GM19397 (cell line): ENCODE measurements at regions not wholly inside any gene's neighbourhood (a gene's known extent, or its start where the extent isn't known, plus 50 kb on each side); places are given as distances from the start of the nearest gene placed in this dataset.
"Not testable (repeated sequence)": the region's sequence is repeated elsewhere in the genome, so short reads cannot be mapped to it uniquely, and the experiment has no call there.

Experiments used
- ATAC-seq: cut with Tn5 transposase; IDR thresholded peaks from one replicate; pipeline ENCODE4 v1.9.1; 2021; ENCODE audit warnings: mild to moderate bottlenecking, moderate library complexity; ENCODE audit not compliant: unreplicated experiment

GRCh38 chr12:25615119-25615518, 62.0 kb upstream of the LMNTD1 start:
- no peak for ATAC-seq

DNA sequence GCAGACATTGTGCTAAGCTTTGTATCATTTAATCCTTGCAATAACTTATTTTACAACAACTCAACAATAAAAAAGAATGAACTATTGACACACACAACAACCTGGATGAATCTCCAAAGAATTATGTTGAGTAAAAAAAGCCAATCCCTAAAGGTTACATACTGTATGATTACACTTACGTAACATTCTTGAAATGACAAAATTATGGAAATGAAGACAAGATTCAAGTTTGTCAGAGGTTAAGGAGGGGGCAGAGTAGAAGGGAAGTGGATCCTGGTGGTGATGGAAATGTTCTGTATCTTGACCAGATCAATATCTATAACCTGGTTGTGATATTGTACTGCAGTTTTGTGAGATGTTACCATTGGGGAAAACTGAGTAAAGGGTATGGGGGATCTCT, 63.2 kb upstream of the LMNTD1 start:
- no peak for ATAC-seq

DNA sequence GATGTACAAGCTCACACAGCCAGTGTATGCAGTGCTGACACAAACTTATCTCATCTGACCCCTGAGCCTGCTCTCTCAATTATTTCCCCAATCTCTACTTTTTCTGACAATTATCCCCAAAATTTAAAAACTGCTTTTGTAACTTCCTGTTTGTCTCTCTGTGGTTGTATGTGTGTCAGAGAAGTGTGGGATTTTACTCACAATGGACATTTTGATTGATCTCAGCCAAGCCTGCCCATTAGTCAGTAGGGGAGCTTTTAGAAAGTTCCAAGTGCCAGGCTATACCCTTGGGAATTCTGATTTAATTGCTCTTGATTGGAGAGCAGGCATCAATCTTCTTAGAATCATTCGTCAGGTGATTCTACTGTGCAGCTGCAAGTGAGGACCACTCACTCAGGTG, 64.9 kb upstream of the LMNTD1 start:
- no peak for ATAC-seq

DNA sequence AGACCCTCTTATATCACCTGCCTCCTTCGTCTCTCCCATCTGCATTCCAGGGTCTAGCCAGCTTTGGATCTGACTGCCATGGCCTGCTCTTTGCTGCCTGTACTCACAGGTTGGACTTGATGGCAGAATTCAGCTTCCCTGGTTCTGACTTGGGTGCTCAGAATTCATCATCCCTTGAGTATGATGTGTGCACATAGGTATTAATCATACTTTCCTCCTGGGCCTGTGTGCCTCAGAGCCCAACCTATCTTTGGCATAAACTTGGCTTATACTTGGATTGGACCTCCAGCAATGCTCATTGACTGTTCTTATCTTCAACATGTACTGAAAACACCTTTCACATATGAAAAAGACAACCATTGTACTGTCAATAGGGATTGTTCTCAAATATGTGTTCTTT, 70.7 kb upstream of the LMNTD1 start:
- ATAC-seq, result no peak

DNA sequence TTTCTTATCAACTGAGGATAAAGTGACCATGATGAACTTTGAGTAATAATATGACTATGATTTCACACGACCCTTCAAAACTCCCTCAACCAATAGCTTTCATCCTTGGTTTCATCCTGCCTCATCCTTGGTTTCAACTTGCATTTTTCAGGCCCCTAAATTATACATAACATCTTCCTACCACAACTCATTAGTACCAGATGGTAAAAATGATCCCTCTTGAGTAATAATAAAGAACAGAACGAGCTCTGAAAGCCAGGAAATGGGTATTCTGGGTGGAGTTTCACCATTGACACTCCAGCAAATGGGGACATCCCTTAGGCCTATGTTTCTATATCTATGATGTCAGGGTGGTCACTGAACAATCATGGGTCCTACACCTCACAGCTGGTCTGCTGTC, 72.1 kb upstream of the LMNTD1 start:
- no peak for ATAC-seq

DNA sequence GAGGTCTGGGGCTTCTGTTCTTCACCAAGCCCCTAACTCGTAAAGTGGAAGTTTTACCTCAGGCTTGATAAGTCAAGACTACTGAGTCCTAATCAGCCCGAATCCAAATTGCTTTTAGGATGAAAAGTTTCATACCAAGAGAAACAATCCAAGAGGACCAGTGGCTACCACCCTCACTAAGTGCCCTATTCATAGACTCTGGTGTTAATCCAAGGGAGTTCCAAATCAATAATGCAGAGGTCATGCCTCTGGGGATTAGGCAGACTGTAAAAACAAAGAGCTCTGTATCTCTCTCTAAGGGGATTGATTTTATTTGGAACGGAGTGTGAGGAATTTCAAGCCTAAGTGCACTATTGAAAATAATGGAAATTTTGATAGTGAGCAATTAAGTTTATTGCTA, 76.3 kb upstream of the LMNTD1 start:
- ATAC-seq, result no peak

DNA sequence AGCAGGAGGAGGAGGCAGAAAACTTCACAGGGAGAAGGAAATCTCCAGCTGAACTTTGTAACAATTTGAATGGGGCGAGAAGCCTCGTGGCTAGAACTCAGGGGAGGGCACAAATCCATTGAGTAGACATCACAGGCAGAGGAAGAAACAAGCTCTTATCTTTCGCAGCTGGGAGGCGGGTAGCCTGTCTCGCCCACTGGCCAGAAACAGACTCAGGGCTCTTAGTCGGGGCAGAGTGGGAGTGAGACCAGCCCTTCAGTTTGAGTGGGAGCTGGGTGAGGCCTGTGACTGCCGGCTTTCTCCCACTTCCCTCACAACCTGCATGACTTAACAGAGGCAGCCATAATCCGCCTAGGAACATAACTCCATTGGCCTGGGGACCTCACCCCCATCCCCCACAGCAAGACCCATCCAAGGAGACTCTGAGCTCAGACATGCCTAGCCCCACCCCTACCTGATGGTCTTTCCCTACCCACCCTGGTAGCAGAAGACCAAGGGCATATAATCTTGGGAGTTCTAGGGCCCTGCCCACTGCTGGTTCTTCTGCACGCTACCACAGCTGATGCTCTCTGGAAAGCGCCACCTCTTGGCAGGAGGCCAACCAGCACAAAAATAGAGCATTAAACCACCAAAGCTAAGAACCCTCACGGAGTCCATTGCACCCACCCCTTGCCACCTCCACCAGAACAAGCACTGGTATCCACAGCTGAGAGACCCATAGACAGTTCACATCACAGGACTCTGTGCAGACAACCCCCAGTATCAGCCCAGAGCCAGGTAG, 77.8 kb upstream of the LMNTD1 start:
- ATAC-seq, result not testable (repeated sequence)

- not testable (repeated sequence) for ATAC-seq
Measured at GRCh38 chr12:25633149-25633548, 80.1 kb upstream of the LMNTD1 start.

- no peak for ATAC-seq
Measured at GRCh38 chr12:25637752-25638151, 84.7 kb upstream of the LMNTD1 start.

DNA sequence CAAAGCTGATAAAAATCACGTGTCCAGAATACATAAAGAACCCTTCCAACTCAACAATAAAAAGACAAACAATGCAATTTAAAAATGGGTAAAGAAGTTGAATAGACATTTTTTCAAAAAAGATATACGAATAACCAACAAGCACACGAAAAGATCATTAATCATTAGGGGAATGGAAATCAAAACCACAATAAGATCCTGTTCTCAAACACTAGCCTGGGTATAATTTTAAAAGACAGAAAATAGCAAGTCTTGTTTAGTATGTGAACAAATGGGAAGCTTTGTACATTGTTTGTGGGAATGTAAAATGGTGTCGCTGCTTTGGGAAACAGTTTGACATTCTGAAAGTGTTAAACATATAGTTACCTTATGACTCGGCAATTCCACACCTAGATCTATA, 86.3 kb upstream of the LMNTD1 start:
- ATAC-seq, result no peak

- ATAC-seq, result no peak
Measured at GRCh38 chr12:25644979-25645378, 91.9 kb upstream of the LMNTD1 start.

- ATAC-seq, result no peak
Measured at GRCh38 chr12:25645427-25645826, 92.3 kb upstream of the LMNTD1 start.

DNA sequence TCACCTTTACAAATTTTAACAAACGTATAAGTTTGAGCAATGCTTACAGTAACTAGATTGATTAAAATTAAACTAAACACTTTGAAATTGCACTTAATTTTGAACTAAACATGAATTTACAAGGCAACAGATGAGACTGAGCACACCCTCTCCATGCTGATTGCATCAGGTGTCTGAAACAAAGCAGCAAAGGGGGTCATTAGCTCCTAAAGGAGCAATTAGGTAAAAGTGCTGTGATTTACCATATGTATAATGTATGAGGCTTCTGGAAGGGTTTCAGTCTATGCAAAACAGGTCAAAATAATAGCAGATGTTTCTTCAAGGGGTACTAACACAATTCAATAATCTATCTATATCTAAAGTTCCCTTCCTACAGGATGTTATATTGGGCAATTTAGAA, 98.8 kb upstream of the LMNTD1 start:
- ATAC-seq, result no peak

- no peak for ATAC-seq
Measured at GRCh38 chr12:25652371-25652770, 99.3 kb upstream of the LMNTD1 start.

DNA sequence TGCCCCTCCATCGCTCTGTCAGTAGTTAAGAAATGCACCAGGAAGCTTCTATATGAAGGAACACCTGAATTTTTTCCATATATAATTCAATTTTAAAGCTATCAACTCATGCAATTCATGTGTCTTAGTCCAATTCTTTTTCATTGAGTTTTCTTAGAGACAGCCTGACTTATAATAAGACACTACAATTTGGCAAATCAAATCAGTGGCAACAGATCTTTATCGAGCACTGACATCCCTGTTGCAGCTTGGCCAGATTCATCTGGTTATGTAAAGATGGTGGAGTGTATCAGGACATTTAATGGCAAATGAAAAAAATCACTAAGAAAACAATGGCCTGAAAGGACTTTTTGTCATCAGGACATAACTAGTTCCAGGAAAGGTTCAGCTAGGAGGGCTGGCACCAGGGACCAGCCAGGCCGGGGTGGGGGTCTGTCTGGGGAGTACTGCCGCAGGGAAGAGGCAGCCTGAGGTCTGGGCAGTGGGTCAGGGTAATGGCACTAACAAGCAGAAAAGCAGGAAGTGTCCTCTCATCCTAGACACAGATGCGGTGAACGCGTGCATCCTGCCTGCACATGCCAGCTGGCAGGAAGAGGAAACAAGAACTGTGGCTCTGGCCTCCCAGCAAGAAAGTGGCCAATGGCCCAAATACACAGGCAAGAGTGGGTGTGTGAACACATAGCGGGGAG, 100.5 kb upstream of the LMNTD1 start:
- no peak for ATAC-seq

- ATAC-seq, result no peak
Measured at GRCh38 chr12:25655702-25656101, 102.6 kb upstream of the LMNTD1 start.

DNA sequence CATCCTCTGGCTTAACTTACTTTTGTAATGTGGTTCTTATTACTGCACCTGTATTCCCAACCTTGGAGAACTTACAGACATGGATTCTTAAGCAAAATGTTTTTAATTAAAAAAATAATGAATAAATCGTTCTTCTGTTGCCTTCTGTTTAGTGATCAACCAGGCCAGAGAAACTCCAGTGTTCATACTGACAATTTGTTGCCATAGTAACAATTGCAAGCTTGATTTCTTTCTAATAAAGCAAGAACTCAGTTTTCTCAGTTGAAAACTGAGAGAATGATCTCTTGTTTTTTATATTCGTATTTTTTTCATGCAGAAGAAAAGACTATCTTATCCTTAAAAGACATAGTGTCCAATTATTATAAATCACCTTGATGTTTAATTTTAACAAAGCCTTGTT, 106.5 kb upstream of the LMNTD1 start:
- ATAC-seq, result no peak

DNA sequence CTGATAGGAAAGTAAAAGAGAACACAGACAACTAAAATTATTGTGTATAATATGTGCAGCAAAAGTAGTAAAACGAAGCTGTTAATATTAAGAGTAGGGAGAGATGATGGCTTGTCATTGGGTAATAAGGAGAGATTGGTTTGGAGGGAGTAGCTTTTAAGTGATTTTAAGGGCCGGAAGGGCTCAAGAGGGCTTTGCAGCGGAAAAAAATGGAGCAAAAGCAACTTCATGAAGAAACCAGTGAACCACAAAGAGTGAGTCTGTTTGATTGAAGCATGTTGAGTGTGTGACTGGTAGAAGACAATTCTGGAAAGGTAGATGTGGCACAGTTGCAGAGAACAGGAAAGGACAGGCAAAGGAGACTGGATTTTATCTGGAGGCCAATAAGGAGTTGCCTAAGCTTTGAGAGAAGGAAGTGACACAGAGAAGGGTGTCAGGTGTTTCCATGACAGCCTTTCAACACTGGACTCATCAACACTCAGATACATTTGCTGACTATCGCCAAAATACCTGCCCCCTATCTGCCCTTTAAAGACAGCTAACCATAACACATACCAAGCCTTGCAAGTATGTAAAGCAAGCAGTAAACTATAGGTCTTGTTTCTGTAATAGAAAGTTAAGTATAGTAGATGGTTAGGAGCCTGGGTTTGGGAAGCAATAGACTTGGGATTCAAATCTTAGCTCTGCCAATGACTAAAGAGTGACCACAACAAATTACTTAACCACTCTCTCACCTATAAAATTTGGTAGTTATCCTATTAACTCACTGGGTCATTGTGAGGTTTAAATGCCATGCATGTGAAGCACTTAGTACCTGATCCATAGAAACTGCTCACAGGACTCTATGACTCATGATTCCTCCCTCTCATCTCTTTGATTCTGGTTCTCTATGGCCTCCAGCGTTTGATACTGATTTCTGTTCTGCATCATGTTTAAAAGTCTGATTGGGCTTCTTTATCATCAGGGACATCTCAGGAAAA, 117.3 kb upstream of the LMNTD1 start:
- ATAC-seq, result no peak

- no peak for ATAC-seq
Measured at GRCh38 chr12:25675808-25676207, 122.7 kb upstream of the LMNTD1 start.

GRCh38 chr12:25677232-25677937, 124.3 kb upstream of the LMNTD1 start:
- no peak for ATAC-seq

GRCh38 chr12:25681580-25681979, 128.5 kb upstream of the LMNTD1 start:
- ATAC-seq, result no peak
